HG03064 (cell line): ENCODE measurements at regions not wholly inside any gene's neighbourhood (a gene's known extent, or its start where the extent isn't known, plus 50 kb on each side); places are given as distances from the start of the nearest gene placed in this dataset.

Experiments
- ATAC-seq: cut with Tn5 transposase; IDR thresholded peaks from one replicate; pipeline ENCODE4 v1.9.1; 2021; ENCODE audit warnings: low read depth; ENCODE audit not compliant: unreplicated experiment

GRCh38 chr4:100742045-100742444, 224.2 kb upstream of the EMCN start:
- no peak for ATAC-seq

GRCh38 chr4:100739426-100739825, 221.6 kb upstream of the EMCN start:
- ATAC-seq, result no peak

GRCh38 chr4:100738196-100739165, 220.7 kb upstream of the EMCN start:
- no peak for ATAC-seq

- no peak for ATAC-seq
These were observed 219.0 kb upstream of the EMCN start for GRCh38 chr4:100736641-100737451.

GRCh38 chr4:100728861-100729260, 211.0 kb upstream of the EMCN start:
- ATAC-seq, result no peak

GRCh38 chr4:100722866-100723459, 205.1 kb upstream of the EMCN start:
- ATAC-seq, result no peak

- ATAC-seq, result no peak
These were observed 204.3 kb upstream of the EMCN start for GRCh38 chr4:100722133-100722532.

- ATAC-seq, result no peak
These were observed 203.7 kb upstream of the EMCN start for GRCh38 chr4:100721490-100721889.

- no peak for ATAC-seq
These were observed 203.3 kb upstream of the EMCN start for GRCh38 chr4:100721077-100721476.

- no peak for ATAC-seq
These were observed 198.6 kb upstream of the EMCN start for GRCh38 chr4:100716416-100716815.

GRCh38 chr4:100708776-100709175, 191.0 kb upstream of the EMCN start:
- ATAC-seq, result no peak

GRCh38 chr4:100707786-100708185, 190.0 kb upstream of the EMCN start:
- no peak for ATAC-seq

- ATAC-seq, result no peak
These were observed 178.7 kb upstream of the EMCN start for GRCh38 chr4:100696531-100696930.

- no peak for ATAC-seq
These were observed 178.0 kb upstream of the EMCN start for GRCh38 chr4:100695871-100696270.

GRCh38 chr4:100695039-100695654, 177.3 kb upstream of the EMCN start:
- ATAC-seq, result no peak

- no peak for ATAC-seq
These were observed 176.6 kb upstream of the EMCN start for GRCh38 chr4:100694467-100694866.

- no peak for ATAC-seq
These were observed 173.0 kb upstream of the EMCN start for GRCh38 chr4:100690812-100691211.

GRCh38 chr4:100688368-100688767, 170.5 kb upstream of the EMCN start:
- no peak for ATAC-seq

GRCh38 chr4:100682477-100683218, 164.8 kb upstream of the EMCN start:
- ATAC-seq, result no peak

GRCh38 chr4:100681289-100681688, 163.5 kb upstream of the EMCN start:
- ATAC-seq, result no peak
